H9 (cell line): ENCODE measurements at regions not wholly inside any gene's neighbourhood (a gene's known extent, or its start where the extent isn't known, plus 50 kb on each side); places are given as distances from the start of the nearest gene placed in this dataset.

Experiments
- DNase-seq: peaks from one replicate; pipeline ENCODE4 v3.0.0-alpha.2; 2017
- H2AFZ ChIP-seq: one replicate; pipeline ENCODE4 v1.6.1; 2013; ENCODE audit warnings: mild to moderate bottlenecking, low read length, control low read depth, moderate library complexity
- H2AK5ac ChIP-seq: 2 replicates; pipeline ENCODE4 v1.6.1; 2013; ENCODE audit warnings: low read length, control low read depth, mixed read lengths; ENCODE audit not compliant: insufficient read length
- H2BK120ac ChIP-seq: one replicate; pipeline ENCODE4 v1.6.1; 2013; ENCODE audit warnings: low read depth, mild to moderate bottlenecking, low read length, control low read depth, inconsistent platforms; ENCODE audit not compliant: poor library complexity, severe bottlenecking
- H2BK12ac ChIP-seq: 2 replicates; pipeline ENCODE4 v1.6.1; 2013; ENCODE audit warnings: low read length, control low read depth, mixed read lengths, low read depth; ENCODE audit not compliant: insufficient read length
- H2BK15ac ChIP-seq: 2 replicates; pipeline ENCODE4 v1.6.1; 2013; ENCODE audit warnings: low read depth, low read length, control low read depth
- H2BK20ac ChIP-seq: one replicate; pipeline ENCODE4 v1.6.1; 2013; ENCODE audit warnings: low read depth, mild to moderate bottlenecking, low read length, control low read depth, inconsistent platforms; ENCODE audit not compliant: poor library complexity, severe bottlenecking
- H2BK5ac ChIP-seq: 2 replicates; pipeline ENCODE4 v1.6.1; 2013; ENCODE audit warnings: low read length, control low read depth, mixed read lengths; ENCODE audit not compliant: insufficient read length
- H3K14ac ChIP-seq: 2 replicates; pipeline ENCODE4 v1.6.1; 2013; ENCODE audit warnings: low read length, control low read depth; ENCODE audit not compliant: insufficient read depth
- H3K18ac ChIP-seq: 2 replicates; pipeline ENCODE4 v1.6.1; 2013; ENCODE audit warnings: low read depth, mild to moderate bottlenecking, mixed read lengths, low read length, control low read depth; ENCODE audit not compliant: insufficient read length
- H3K23ac ChIP-seq: 2 replicates; pipeline ENCODE4 v1.6.1; 2013; ENCODE audit warnings: low read length, control low read depth, mixed read lengths, low read depth; ENCODE audit not compliant: insufficient read length
- H3K23me2 ChIP-seq: 2 replicates; pipeline ENCODE4 v1.6.1; 2013; ENCODE audit warnings: low read depth, mild to moderate bottlenecking, mixed read lengths, low read length, control low read depth; ENCODE audit not compliant: insufficient read length, poor library complexity, severe bottlenecking
- H3K27ac ChIP-seq: 2 replicates; pipeline ENCODE4 v1.5.1; 2013; ENCODE audit warnings: low read length, control low read depth, mixed read lengths, low read depth; ENCODE audit not compliant: insufficient read length
- H3K27me3 ChIP-seq: 2 replicates; pipeline ENCODE4 v1.6.1; 2013; ENCODE audit warnings: low read length, control low read depth, inconsistent platforms; ENCODE audit not compliant: insufficient read depth
- H3K4ac ChIP-seq: 2 replicates; pipeline ENCODE4 v1.6.1; 2013; ENCODE audit warnings: low read depth, mild to moderate bottlenecking, control low read depth, inconsistent platforms, low read length, moderate library complexity
- H3K4me1 ChIP-seq: 2 replicates; pipeline ENCODE4 v1.6.1; 2013; ENCODE audit warnings: low read length, control low read depth, inconsistent platforms; ENCODE audit not compliant: insufficient read depth
- H3K4me2 ChIP-seq: 2 replicates; pipeline ENCODE4 v1.6.1; 2013; ENCODE audit warnings: low read length, control low read depth, mixed read lengths; ENCODE audit not compliant: insufficient read length, insufficient read depth
- H3K56ac ChIP-seq: 2 replicates; pipeline ENCODE4 v1.6.1; 2013; ENCODE audit warnings: low read depth, mild to moderate bottlenecking, mixed read lengths, low read length, control low read depth; ENCODE audit not compliant: insufficient read length
- H3K79me1 ChIP-seq: 2 replicates; pipeline ENCODE4 v1.6.1; 2013; ENCODE audit warnings: low read depth, mild to moderate bottlenecking, moderate library complexity, low read length, control low read depth, inconsistent platforms; ENCODE audit not compliant: insufficient read depth, poor library complexity, severe bottlenecking
- H3K79me2 ChIP-seq: 2 replicates; pipeline ENCODE4 v1.6.1; 2013; ENCODE audit warnings: low read length, control low read depth, inconsistent platforms; ENCODE audit not compliant: insufficient read depth
- H3K9ac ChIP-seq: 2 replicates; pipeline ENCODE4 v1.6.1; 2013; ENCODE audit warnings: low read length, control low read depth, mixed read lengths; ENCODE audit not compliant: insufficient read length; ENCODE audit errors: extremely low read depth
- H3K9me3 ChIP-seq: one replicate; pipeline ENCODE4 v1.6.1; 2013; ENCODE audit warnings: low read depth, low read length, inconsistent platforms; ENCODE audit not compliant: control insufficient read depth
- H3T11ph ChIP-seq: one replicate; pipeline ENCODE4 v1.6.1; 2013; ENCODE audit warnings: mild to moderate bottlenecking, low read length, control low read depth, inconsistent platforms
- H4K20me1 ChIP-seq: one replicate; pipeline ENCODE4 v1.6.1; 2013; ENCODE audit not compliant: control insufficient read depth, insufficient read length, insufficient read depth
- H4K5ac ChIP-seq: 2 replicates; pipeline ENCODE4 v1.6.1; 2013; ENCODE audit warnings: low read depth, mild to moderate bottlenecking, mixed read lengths, low read length, control low read depth; ENCODE audit not compliant: insufficient read length
- H4K8ac ChIP-seq: replicated peaks from 2 replicates; pipeline ENCODE4 v1.6.1; 2013; ENCODE audit warnings: low read length, control low read depth, mixed read lengths, low read depth; ENCODE audit not compliant: insufficient read length
- H4K91ac ChIP-seq: 2 replicates; pipeline ENCODE4 v1.6.1; 2013; ENCODE audit warnings: low read depth, mild to moderate bottlenecking, moderate library complexity, mixed read lengths, low read length, control low read depth; ENCODE audit not compliant: insufficient read length
- H3K27ac Mint-ChIP-seq, 3 experiments: 2 replicates in 2 of 3; 3 replicates in 1 of 3; pipeline ENCODE4 v1.8.0; 2020 to 2021; ENCODE audit warnings: mixed read lengths in 3 of 3, mild to moderate bottlenecking in 1 of 3, moderate library complexity in 1 of 3
- H3K27me3 Mint-ChIP-seq: 2 replicates; pipeline ENCODE4 v1.8.0; 2021; ENCODE audit warnings: low read depth, mild to moderate bottlenecking, moderate library complexity, mixed read lengths
- H3K36me3 Mint-ChIP-seq, 3 experiments: 2 replicates in 2 of 3; 3 replicates in 1 of 3; pipeline ENCODE4 v1.8.0; 2020 to 2021; ENCODE audit warnings: low read depth in 3 of 3, mixed read lengths in 3 of 3; ENCODE audit not compliant: insufficient read depth in 1 of 3
- H3K4me1 Mint-ChIP-seq, 2 experiments: 2 replicates each; pipeline ENCODE4 v1.8.0; 2020; ENCODE audit warnings: mixed read lengths in 2 of 2
- H3K4me3 Mint-ChIP-seq, 2 experiments: 2 replicates in 1 of 2; 3 replicates in 1 of 2; pipeline ENCODE4 v1.8.0; 2020 to 2021; ENCODE audit warnings: mild to moderate bottlenecking in 2 of 2, mixed read lengths in 2 of 2, moderate library complexity in 1 of 2
- H3K9me3 Mint-ChIP-seq, 2 experiments: 2 replicates in 1 of 2; 3 replicates in 1 of 2; pipeline ENCODE4 v1.8.0; 2020; ENCODE audit warnings: mild to moderate bottlenecking in 2 of 2, mixed read lengths in 2 of 2, moderate library complexity in 1 of 2
- CTCF ChIP-seq: fragments of 200-600 bp; sonication (generic); conservative IDR thresholded peaks from 3 replicates; pipeline ENCODE4 v1.8.0; 2021; ENCODE audit warnings: antibody characterized with exemption, mild to moderate bottlenecking
- WGBS: extraction: QIAGEN DNeasy Blood & Tissue Kit; methylation state at CpG from one replicate; pipeline ENCODE4 v1.1.7; 2013; ENCODE audit warnings: missing lambda C conversion rate, low lambda C conversion rate, mixed read lengths; ENCODE audit not compliant: insufficient read length; ENCODE audit errors: extremely low coverage; 5-methylcytosine and 5-hydroxymethylcytosine counted together

GRCh38 chr18:46425511-46425910 is 231.5 kb downstream of the LOXHD1 start:
- H3K36me3 Mint-ChIP-seq = no peaks in the 10 kb centered on the region; a peak in 1 of 7 replicates
- H3K27ac Mint-ChIP-seq = no peak overlapping the region
- Histone ChIP-seq H3K23ac (no peak overlapping the region), H2BK120ac (no peak overlapping the region), H3K9me3 (no peaks in the 10 kb centered on the region), H3K14ac (no peak overlapping the region), H2AFZ (no peak overlapping the region), H3K4me1 (no peaks in the 10 kb centered on the region), H4K5ac (no peak overlapping the region), H4K20me1 (no peaks in the 10 kb centered on the region), H2AK5ac (no peak overlapping the region), H3K9ac (no peak overlapping the region), H4K91ac (no peak overlapping the region), H3K56ac (no peak overlapping the region), H3K79me2 (no peaks in the 10 kb centered on the region), H2BK20ac (no peak overlapping the region), H3K27ac (no peak overlapping the region), H3K27me3 (no peaks in the 10 kb centered on the region), H4K8ac (no peak overlapping the region), H3K23me2 (no peaks in the 10 kb centered on the region), H2BK15ac (no peak overlapping the region), H2BK5ac (no peak overlapping the region), H3T11ph (no peak overlapping the region), H3K4ac (no peak overlapping the region), H3K4me2 (no peak overlapping the region), H2BK12ac (no peak overlapping the region), H3K18ac (no peak overlapping the region), H3K79me1 (no peaks in the 10 kb centered on the region)
- no peak for DNase-seq
- H3K9me3 Mint-ChIP-seq = no peaks in the 10 kb centered on the region; a peak in 1 of 5 replicates
- no peak overlapping the region for H3K4me3 Mint-ChIP-seq
- no CpG with 5 or more reads among the region's 3 CpGs for WGBS
- peaks cover 11% of the 10 kb centered on the region for H3K27me3 Mint-ChIP-seq
- TF ChIP-seq CTCF = no peak
- H3K4me1 Mint-ChIP-seq = peaks cover 29 to 47% of the 10 kb centered on the region in 2 experiments
